ENCODE measurements at regions not wholly inside any gene's neighbourhood (a gene's known extent, or its start where the extent isn't known, plus 50 kb on each side); places are given as distances from the start of the nearest gene placed in this dataset.
"Not testable (repeated sequence)": the region's sequence is repeated elsewhere in the genome, so short reads cannot be mapped to it uniquely, and the experiment has no call there.

- DNase-seq (ENCODE audit: low spot score): no peak
Observed at GRCh38 chr12:89289720-89290119, 62.6 kb downstream of the DUSP6 start.

DNA sequence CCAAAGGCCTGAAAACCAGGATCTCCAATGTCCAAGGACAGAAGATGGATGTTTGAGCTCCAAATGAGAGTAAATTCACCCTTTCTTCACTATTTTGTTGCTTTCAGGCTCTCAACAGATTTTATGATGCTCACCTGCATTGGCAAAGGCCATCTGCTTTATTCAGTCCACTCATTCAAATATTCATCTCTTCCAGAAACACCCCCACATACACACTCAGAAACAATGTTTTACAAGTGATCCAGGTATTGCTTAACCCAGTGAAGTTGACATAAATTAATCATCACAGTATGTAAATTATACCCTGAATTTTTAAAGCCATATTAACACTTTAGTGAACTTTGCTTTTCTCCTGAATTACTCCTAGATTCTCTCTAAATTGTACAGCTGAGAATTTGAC is 63.3 kb downstream of the DUSP6 start:
- DNase-seq (ENCODE audit: low spot score): no peak

GRCh38 chr12:89286501-89286900 is 65.8 kb downstream of the DUSP6 start:
- no peak for DNase-seq (ENCODE audit: low spot score)

DNA sequence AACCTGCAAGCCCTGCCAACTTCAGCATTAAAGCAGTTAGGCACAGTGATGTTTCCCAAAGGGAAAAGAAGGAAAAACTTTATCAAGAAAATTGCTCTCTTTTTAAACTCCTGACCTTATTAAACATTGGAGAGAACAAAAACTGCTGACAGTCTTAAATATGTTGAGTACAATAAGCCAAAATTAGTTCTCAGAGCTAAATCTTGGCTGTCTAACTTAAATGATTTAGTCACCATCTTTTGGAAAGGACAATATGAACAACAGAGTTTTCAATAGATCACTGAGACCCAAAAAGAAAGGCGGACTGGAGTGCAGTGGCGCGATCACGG is 70.8 kb downstream of the DUSP6 start:
- DNase-seq (ENCODE audit: low spot score): no peak

DNA sequence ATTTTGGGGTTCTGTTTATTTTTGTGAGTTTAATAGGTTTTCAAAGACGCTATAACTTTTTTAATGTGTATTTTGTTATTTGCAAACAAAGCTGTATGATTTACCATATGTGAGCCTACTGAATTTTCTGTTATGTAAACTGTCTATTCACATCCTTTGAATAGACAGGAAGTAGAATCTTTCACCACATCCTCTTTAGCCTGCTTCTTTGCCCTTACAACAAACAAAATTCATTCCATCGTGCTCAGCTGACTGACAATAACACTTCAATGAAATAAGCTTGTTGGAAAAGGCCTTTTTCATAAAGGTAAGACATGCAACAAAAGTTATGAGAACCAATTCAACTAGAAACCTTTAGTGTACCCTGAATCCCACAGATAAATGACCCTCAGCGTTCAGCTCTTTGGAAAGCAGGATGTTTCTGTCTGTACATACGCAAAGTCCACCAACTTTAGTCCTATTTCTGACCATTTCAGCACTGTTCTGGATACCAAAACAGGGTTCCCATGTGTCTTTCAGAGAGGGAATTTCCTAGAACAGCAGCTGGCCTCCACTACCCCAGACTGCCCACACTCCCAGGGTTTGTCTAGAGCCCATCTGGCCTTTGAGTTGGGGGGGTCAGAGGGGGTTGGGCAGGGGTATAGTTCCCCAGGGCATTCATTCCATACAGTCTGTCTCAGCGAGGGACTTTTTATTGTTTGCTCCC is 71.3 kb downstream of the DUSP6 start:
- no peak for DNase-seq (ENCODE audit: low spot score)

- no peak for DNase-seq (ENCODE audit: low spot score)
Observed at GRCh38 chr12:89279499-89279898, 72.8 kb downstream of the DUSP6 start.

DNA sequence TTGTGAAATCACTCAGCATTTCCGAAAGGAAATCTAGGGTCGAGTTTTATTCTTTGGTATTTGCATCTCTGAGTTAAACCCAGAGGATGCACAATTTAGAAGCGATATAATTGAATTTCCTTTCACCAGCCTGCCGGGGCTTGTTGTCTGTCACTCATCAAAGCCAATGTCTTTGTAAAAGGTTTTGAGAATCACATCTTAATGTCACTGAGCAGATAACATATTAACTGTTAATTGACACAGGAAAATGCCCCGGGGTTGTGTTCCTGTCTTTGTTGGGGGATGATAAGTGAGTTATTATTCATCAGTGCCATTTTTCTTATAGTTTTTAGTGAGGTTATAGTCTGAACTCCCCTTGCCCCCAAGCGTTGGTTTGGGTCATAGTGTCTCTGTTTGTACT is 73.4 kb downstream of the DUSP6 start:
- DNase-seq (ENCODE audit: low spot score): no peak

DNA sequence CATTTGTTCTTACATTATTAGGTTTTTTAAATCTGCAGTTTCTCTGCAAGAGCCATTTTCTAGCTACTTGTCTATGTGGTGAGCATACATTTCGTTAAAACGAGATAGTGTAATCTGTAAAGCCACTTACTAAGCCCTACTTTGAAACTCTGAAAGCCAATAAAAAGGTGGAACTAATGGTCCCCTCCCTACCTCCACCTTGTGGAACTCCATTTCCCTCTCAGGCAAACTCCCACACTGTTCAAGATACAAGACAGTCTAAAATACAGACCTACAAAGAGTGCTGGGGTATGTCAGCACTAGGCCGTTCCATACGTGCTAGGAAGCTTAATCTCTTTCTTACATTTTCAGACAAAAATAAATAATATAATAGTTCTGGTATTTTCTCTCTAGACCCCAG is 74.1 kb downstream of the DUSP6 start:
- no peak for DNase-seq (ENCODE audit: low spot score)

GRCh38 chr12:89276860-89277259 is 75.4 kb downstream of the DUSP6 start:
- DNase-seq (ENCODE audit: low spot score): no peak

- DNase-seq (ENCODE audit: low spot score): no peak
Observed at GRCh38 chr12:89273525-89273924, 78.8 kb downstream of the DUSP6 start.

DNA sequence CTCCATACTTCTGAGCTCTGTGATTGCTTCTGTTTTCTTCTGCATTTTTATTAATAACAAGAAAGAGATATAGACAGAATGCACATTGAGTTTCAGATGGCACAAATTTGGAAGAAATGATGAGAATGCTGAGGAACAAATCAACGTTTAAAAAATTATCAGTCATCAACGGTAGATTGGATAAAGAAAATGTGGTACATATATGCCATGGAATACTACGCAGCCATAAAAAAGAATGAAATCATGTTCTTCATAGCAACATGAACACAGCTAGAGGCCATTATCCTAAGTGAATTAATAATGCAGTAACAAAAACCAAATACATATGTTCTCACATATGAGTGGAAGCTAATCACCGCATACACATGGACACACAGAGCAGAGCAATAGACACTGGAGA is 81.8 kb downstream of the DUSP6 start:
- no peak for DNase-seq (ENCODE audit: low spot score)

- no peak for DNase-seq (ENCODE audit: low spot score)
Observed at GRCh38 chr12:89269174-89269573, 83.1 kb downstream of the DUSP6 start.

- DNase-seq (ENCODE audit: low spot score): no peak
Observed at GRCh38 chr12:89267404-89267803, 84.9 kb downstream of the DUSP6 start.

DNA sequence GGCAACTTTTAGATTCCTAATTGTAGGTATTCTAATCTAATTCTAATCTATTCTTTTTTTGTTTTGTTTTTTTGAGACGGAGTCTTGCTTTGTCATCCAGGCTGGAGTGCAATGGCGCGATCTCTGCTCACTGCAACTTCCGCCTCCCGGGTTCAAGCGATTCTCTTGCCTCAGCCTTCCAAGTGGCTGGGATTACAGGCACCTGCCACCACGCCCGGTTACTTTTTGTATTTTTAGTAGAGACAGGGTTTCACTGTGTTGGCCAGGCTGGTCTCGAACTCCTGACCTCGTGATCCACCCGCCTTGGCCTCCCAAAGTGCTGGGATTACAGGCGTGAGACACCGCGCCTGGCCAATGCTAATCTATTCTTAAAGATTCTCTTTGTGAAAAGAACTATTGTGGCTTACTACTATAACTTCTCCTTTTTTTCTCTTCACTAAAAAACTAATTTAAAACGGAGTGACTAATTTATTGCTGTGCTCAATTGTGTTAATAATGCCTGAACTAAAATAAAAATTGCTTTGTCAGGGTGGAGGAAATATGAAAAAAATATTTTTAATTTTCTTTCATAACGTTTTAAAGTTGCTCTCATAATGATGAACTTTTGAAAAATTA is 85.6 kb downstream of the DUSP6 start:
- DNase-seq (ENCODE audit: low spot score): not testable (repeated sequence)

DNA sequence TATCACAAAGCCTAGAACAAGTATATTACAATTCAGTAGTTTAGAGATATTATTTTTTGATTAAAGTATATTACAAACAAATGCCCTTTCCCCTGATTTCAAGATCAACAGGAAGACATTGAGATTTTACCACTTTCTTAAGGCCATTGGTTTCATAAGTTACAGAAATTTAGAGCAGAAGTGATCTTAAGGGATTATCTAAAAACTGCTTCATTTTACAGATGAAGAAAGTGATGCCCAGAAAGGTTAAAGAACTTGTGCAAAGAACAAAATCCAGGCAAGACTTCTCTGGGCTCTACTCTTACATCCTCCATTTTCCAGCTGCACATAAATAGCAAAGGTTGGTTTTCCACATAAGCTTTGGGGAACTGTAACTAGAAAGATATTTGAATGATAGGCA is 87.5 kb downstream of the DUSP6 start:
- DNase-seq (ENCODE audit: low spot score): no peak

GRCh38 chr12:89263900-89264299 is 88.4 kb downstream of the DUSP6 start:
- no peak for DNase-seq (ENCODE audit: low spot score)

DNA sequence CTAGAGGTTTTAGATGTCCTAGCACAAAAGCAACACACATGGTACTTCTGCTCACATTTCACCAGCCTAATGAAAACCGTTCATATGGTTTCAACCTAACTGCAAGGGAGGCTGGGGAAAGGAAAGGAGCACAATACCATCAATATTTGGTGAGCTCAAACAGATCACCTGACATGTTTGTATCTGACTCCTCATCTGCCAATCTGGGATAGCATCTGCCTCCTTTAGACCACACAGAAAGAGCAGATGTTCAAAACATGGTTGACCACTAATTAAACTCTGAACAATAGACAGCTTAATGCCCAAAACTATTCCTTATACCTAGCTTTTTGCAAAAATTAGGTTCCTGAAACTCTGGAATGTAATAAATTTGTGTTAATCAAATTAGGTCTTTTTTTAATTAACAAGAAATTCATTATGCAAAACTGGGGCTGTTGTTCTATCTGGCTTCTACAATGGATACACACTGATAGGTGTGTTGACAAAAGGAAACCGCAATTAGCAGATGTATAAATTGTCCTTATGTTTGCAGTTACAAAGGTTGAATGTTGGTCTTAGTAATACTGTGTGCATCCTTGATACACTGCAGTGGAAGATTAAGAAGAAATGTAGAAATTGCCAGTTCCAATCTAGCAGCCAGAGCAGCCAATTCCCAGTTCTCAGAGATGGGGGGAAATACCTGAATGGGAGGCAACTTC is 89.3 kb downstream of the DUSP6 start:
- DNase-seq (ENCODE audit: low spot score): no peak

- DNase-seq (ENCODE audit: low spot score): no peak
Observed at GRCh38 chr12:89261982-89262381, 90.3 kb downstream of the DUSP6 start.

DNA sequence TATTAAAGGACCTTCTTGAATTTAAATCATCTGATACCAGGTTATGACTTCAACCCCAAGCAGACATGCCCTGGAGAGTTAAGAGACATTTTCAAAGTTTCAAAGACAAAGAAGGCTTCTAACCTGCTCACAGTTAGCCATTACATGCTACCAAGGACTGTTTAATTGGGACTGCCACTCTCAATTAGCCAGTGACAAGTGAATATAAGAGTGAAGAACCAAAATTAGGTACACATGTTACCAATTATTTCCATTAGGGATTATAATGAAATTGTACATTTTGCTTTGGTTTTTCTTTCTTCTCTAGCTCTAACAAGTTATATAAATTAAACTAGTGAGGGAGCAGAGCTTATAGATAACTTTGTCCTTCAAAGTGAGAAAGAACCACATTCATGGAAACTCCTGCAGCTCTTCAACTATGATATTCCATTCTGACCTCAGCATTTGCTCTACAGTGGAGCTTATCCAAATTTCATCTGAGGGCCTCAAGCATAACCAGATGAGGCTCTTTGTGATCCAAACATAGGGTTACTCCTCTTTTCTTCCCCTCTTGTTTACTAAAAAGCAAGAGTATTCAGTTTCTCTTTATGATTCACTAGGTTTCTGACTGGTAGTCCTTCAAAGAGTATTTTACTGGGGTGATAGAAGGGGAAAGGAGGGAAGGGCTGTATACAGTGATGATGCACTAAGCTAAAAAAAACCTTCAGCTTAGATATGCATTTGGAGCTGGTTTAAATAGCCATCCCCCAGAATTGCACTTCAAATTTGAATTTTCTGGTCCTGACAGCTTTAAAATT is 91.3 kb downstream of the DUSP6 start:
- no peak for DNase-seq (ENCODE audit: low spot score)

DNA sequence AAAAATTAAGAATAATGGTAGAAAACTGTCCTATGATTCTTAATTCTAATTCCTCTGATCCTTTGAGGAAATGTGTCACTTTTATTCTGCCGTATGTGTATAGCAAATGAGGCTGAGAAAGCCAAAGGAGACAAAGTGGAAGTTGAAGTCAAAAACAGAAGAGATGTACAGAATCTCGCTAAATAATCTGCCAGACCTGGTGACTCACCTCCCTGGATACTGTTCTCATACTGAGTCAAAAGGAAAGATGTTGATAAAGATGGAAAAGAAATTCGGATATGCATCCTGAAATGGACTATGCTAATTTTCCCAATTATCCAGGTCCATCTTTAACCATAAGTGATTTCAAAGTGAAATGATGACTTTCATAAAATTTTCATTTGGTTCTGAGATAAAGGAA is 92.5 kb downstream of the DUSP6 start:
- no peak for DNase-seq (ENCODE audit: low spot score)

GRCh38 chr12:89258240-89258969 is 93.9 kb downstream of the DUSP6 start:
- no peak for DNase-seq (ENCODE audit: low spot score)

- no peak for DNase-seq (ENCODE audit: low spot score)
Observed at GRCh38 chr12:89257340-89257739, 95.0 kb downstream of the DUSP6 start.
